PFSK-1 (cell line): ENCODE measurements at regions not wholly inside any gene's neighbourhood (a gene's known extent, or its start where the extent isn't known, plus 50 kb on each side); places are given as distances from the start of the nearest gene placed in this dataset.

ENCODE experiments used
- FOXP2 ChIP-seq: optimal IDR thresholded peaks from 2 replicates; pipeline ENCODE3; 2011; ENCODE audit warnings: borderline replicate concordance, control low read depth, inconsistent platforms; ENCODE audit not compliant: insufficient read depth; ENCODE audit errors: extremely low read length, extremely low read depth
- POLR2AphosphoS5 ChIP-seq: IDR thresholded peaks from 2 replicates; pipeline ENCODE4 v1.6.1; 2012; ENCODE audit warnings: low read depth, mild to moderate bottlenecking, control low read depth, low read length, moderate library complexity
- SIN3A ChIP-seq: IDR thresholded peaks from 2 replicates; pipeline ENCODE4 v1.6.1; 2012; ENCODE audit warnings: mild to moderate bottlenecking, low read length, moderate library complexity, borderline replicate concordance; ENCODE audit not compliant: insufficient read depth
- TAF1 ChIP-seq: IDR thresholded peaks from 2 replicates; pipeline ENCODE4 v1.6.1; 2012; ENCODE audit warnings: low read length, control low read depth, borderline replicate concordance; ENCODE audit not compliant: insufficient read depth
- TF ChIP-seq, protein P1 (sequence below), 2 experiments: IDR thresholded peaks; 2 replicates each; pipeline versions ENCODE4 v1.6.1 to v1.8.0; 2011 to 2012; ENCODE audit warnings: low read depth in 2 of 2, low read length in 2 of 2, control low read depth in 1 of 2, inconsistent platforms in 1 of 2, mild to moderate bottlenecking in 1 of 2, moderate library complexity in 1 of 2; ENCODE audit not compliant: insufficient read depth in 1 of 2

GRCh38 chr14:26841326-26841725 lies 243.5 kb upstream of the NOVA1 start:
- TF ChIP-seq POLR2AphosphoS5 (no peak), TAF1 (no peak), SIN3A (no peak), FOXP2 (no peak)
- TF ChIP-seq, protein P1, sequence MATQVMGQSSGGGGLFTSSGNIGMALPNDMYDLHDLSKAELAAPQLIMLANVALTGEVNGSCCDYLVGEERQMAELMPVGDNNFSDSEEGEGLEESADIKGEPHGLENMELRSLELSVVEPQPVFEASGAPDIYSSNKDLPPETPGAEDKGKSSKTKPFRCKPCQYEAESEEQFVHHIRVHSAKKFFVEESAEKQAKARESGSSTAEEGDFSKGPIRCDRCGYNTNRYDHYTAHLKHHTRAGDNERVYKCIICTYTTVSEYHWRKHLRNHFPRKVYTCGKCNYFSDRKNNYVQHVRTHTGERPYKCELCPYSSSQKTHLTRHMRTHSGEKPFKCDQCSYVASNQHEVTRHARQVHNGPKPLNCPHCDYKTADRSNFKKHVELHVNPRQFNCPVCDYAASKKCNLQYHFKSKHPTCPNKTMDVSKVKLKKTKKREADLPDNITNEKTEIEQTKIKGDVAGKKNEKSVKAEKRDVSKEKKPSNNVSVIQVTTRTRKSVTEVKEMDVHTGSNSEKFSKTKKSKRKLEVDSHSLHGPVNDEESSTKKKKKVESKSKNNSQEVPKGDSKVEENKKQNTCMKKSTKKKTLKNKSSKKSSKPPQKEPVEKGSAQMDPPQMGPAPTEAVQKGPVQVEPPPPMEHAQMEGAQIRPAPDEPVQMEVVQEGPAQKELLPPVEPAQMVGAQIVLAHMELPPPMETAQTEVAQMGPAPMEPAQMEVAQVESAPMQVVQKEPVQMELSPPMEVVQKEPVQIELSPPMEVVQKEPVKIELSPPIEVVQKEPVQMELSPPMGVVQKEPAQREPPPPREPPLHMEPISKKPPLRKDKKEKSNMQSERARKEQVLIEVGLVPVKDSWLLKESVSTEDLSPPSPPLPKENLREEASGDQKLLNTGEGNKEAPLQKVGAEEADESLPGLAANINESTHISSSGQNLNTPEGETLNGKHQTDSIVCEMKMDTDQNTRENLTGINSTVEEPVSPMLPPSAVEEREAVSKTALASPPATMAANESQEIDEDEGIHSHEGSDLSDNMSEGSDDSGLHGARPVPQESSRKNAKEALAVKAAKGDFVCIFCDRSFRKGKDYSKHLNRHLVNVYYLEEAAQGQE (IDR thresholded peaks at IDR 0.05; ENCODE audit: insufficient read depth in 1 of 2, low read depth in 2 of 2, low read length in 2 of 2), result no peak
